Stomach (tissue), 8 donors: ENCODE measurements at regions not wholly inside any gene's neighbourhood (a gene's known extent, or its start where the extent isn't known, plus 50 kb on each side); places are given as distances from the start of the nearest gene placed in this dataset.
A peak's percentile ranks its signal among the peaks of the same experiment; 100 is the strongest.

Experiments used
- DNase-seq, 2 donors: peaks; one replicate each; pipeline versions ENCODE4 v3.0.0 to v3.0.0-alpha.2; 2013 to 2019
- H3K27ac ChIP-seq, 5 donors: fragments of 200-600 bp in 4 of 5; sonication (generic) in 4 of 5; one replicate each; pipeline ENCODE4 v1.5.1; 2013 to 2019; ENCODE audit warnings: mild to moderate bottlenecking in 1 of 5, moderate library complexity in 1 of 5
- H3K27me3 ChIP-seq, 3 donors: fragments of 200-600 bp; sonication (generic); one replicate each; pipeline ENCODE4 v1.5.1; 2017 to 2019; ENCODE audit warnings: mixed run types in 1 of 3
- H3K36me3 ChIP-seq, 4 donors: fragments of 200-600 bp; sonication (generic); 1 replicate in 3 of 4; 2 replicates in 1 of 4; pipeline ENCODE4 v1.5.1; 2016 to 2019
- H3K4me1 ChIP-seq, 4 donors: fragments of 200-600 bp; sonication (generic); one replicate each; pipeline ENCODE4 v1.5.1; 2016 to 2019
- H3K4me3 ChIP-seq, 4 donors: fragments of 200-600 bp; sonication (generic) in 3 of 4; one replicate each; pipeline ENCODE4 v1.5.1; 2016 to 2019; ENCODE audit warnings: mild to moderate bottlenecking in 1 of 4
- H3K9me3 ChIP-seq, 4 donors: fragments of 200-600 bp; sonication (generic); one replicate each; pipeline ENCODE4 v1.5.1; 2016 to 2019
- EP300 ChIP-seq: sonication (generic); formaldehyde crosslinking; IDR thresholded peaks from one replicate; pipeline ENCODE4 v1.6.1; 2017; ENCODE audit warnings: antibody characterized with exemption
- POLR2A ChIP-seq, 4 donors: fragments of 450-650 bp; IDR thresholded peaks; one replicate each; pipeline ENCODE4 v1.6.1; 2016; ENCODE audit warnings: antibody characterized with exemption in 4 of 4, control low read depth in 2 of 4, mild to moderate bottlenecking in 1 of 4, moderate library complexity in 1 of 4
- POLR2AphosphoS5 ChIP-seq, 3 donors: sonication (generic); formaldehyde crosslinking; IDR thresholded peaks; one replicate each; pipeline ENCODE4 v1.6.1; 2016; ENCODE audit warnings: antibody characterized with exemption in 3 of 3
- WGBS, 5 donors: extraction: QIAGEN DNeasy Blood & Tissue Kit in 3 of 5; methylation state at CpG; one replicate each; pipeline versions ENCODE4 v1.1.5 to v1.1.7; 2013 to 2018; 5-methylcytosine and 5-hydroxymethylcytosine counted together
- intact Hi-C: fragments of 100-400 bp; cut with DNase I; formaldehyde crosslinking; loops from one replicate; pipeline ENCODE4 v1.15.1; 2023; ENCODE audit warnings: low total_unique reads
- TF ChIP-seq, protein P1 (sequence below), 7 experiments: fragments of 450-650 bp in 4 of 7; fragments of 200-600 bp in 3 of 7; sonication (generic) in 3 of 7; IDR thresholded peaks; one replicate each; pipeline ENCODE4 v1.5.1; 2016 to 2019; ENCODE audit warnings: antibody characterized with exemption in 7 of 7, control low read depth in 2 of 7, mild to moderate bottlenecking in 1 of 7
- donor health status: healthy with polysubstance abuse.
- donor health status: Bipolar disorder and iron deficiency.
- donor health status: healthy.

DNA sequence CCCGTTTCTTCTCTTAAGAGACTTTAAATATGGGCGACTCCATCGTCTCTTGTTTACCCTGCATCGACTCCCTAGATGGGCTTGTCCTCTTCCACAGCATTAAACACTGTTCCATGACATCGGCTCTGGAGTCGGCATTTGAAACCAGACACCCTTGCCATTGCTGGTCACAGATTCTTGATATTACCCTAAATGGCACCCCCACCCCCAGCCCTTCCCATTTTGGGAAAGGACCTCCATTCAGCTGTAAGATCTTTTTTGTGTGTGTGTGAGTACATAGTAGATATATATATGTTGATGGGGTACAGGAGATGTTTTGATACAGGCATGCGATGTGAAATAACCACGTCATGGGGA is 51.1 kb upstream of the SH3PXD2B start:
- 70 to 81% (median 79%) methylated on average over 8 of the region's 8 CpGs for WGBS, 5 donors
- Histone ChIP-seq H3K27me3 (no peaks in the 10 kb centered on the region), H3K4me3 (no peak overlapping the region), H3K9me3 (no peaks in the 10 kb centered on the region), H3K27ac (peak overlapping the region in 2 of 5 donors; percentile 33 to 68), H3K36me3 (no peaks in the 10 kb centered on the region), H3K4me1 (peaks cover 0 to 13% (median 8%) of the 10 kb centered on the region in 4 donors)
- TF ChIP-seq, protein P1, sequence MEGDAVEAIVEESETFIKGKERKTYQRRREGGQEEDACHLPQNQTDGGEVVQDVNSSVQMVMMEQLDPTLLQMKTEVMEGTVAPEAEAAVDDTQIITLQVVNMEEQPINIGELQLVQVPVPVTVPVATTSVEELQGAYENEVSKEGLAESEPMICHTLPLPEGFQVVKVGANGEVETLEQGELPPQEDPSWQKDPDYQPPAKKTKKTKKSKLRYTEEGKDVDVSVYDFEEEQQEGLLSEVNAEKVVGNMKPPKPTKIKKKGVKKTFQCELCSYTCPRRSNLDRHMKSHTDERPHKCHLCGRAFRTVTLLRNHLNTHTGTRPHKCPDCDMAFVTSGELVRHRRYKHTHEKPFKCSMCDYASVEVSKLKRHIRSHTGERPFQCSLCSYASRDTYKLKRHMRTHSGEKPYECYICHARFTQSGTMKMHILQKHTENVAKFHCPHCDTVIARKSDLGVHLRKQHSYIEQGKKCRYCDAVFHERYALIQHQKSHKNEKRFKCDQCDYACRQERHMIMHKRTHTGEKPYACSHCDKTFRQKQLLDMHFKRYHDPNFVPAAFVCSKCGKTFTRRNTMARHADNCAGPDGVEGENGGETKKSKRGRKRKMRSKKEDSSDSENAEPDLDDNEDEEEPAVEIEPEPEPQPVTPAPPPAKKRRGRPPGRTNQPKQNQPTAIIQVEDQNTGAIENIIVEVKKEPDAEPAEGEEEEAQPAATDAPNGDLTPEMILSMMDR (IDR thresholded peaks at IDR 0.05): no peak
- TF ChIP-seq POLR2AphosphoS5 (IDR thresholded peaks at IDR 0.05) (no peak), POLR2A (IDR thresholded peaks at IDR 0.05) (no peak), EP300 (no peak)
- DNase-seq: no peak
- intact Hi-C loops: no loop called here

DNA sequence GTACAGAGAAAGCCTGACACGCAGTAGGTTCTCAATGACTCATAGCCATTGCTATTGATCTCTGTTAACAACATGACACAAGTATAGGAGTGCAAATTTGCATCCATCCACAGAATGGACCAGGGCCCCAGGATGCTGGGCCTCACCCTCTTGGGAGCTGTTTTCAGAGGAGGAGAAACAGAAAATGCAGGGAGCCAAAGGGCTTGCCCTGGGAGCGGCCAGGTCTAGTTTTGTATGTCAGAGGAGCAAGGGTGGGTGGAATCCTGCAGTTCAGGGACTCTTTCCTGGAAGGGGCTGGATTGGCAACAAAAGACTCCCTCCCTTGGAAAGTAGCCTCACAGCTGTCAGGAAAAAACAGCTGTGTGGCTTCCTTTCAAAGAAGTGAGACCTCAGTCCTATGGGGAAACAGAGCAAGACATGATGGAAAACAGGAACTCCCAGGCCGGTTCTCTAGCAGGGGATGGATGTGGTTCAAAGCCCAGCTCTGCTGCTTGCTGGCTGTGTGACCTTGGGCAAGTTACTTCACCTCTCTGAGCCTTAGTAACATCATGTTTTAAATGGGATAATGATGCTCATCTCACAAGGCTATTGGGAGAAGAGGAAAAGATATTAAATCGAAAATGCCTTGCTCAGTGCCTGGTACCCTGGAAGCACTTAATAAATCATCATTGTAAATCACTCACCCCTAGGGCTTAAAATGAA is 50.5 kb upstream of the SH3PXD2B start:
- Histone ChIP-seq H3K27me3 (no peaks in the 10 kb centered on the region), H3K9me3 (no peaks in the 10 kb centered on the region), H3K4me3 (no peak overlapping the region), H3K36me3 (no peaks in the 10 kb centered on the region), H3K4me1 (peaks cover 0 to 13% (median 8%) of the 10 kb centered on the region in 4 donors), H3K27ac (peak overlapping the region in 4 of 5 donors; percentile 33 to 68 (median 52))
- 66 to 77% (median 75%) methylated on average over 4 of the region's 4 CpGs for WGBS, 5 donors
- DNase-seq: peak in 1 of 2 donors; percentile 72
- intact Hi-C loops: no loop called here
- no peak for TF ChIP-seq POLR2A (IDR thresholded peaks at IDR 0.05)
- TF ChIP-seq, protein P1 (IDR thresholded peaks at IDR 0.05): no peak
- peak in 1 of 3 donors; percentile 25 for TF ChIP-seq POLR2AphosphoS5 (IDR thresholded peaks at IDR 0.05)
- peak; percentile 31 for TF ChIP-seq EP300

DNA sequence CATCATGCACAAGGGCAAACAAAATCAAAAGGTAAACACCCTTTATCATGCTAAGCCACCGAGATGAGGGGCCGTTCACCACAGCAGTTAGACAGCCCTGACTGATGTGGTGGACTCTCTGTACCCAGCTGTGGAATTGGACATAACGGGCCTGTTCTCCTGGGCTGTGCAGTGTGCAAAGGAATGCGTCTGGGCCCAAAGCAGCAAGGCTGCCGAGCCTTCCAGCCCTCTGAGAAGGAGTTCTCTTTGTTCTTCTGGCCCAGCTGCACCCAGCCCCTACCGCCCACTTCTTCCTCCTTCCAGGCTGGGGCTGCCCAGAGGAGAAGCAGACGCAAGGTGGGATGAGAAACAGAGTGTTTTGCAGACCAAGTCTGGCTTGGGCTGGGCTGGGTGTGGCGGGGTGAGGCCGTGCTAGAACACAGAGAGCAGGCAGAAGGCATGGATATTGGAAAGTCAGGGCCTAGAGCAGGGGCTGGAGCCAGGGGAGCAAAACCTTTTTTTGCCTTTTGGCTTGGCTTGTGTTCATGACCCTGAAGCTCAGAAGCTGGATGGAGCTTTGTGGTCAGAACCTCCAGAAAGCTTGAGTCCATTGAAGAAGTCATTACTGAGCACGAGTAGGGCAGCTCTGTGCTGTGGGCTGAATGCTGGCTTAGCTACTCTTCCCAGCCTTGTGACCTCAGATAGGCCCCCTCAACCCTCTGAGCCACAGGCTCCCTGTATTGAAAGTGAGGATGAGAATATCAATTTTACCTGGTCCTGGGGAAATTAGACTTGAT is 49.8 kb upstream of the SH3PXD2B start:
- H3K27ac ChIP-seq: peak overlapping the region in 4 of 5 donors; percentile 33 to 68 (median 52)
- 36 to 53% (median 47%) methylated on average over 10 of the region's 10 CpGs for WGBS, 5 donors
- intact Hi-C loops: no loop called here

More for the DNA sequence above, 49.8 kb upstream of the SH3PXD2B start:
- peak in 1 of 2 donors; percentile 43 for DNase-seq
- Histone ChIP-seq H3K9me3 (no peaks in the 10 kb centered on the region), H3K4me1 (peaks cover 0 to 13% (median 8%) of the 10 kb centered on the region in 4 donors), H3K4me3 (no peak overlapping the region), H3K27me3 (no peaks in the 10 kb centered on the region), H3K36me3 (no peaks in the 10 kb centered on the region)
- TF ChIP-seq POLR2A (IDR thresholded peaks at IDR 0.05) (no peak), POLR2AphosphoS5 (IDR thresholded peaks at IDR 0.05) (no peak), EP300 (no peak)
- TF ChIP-seq, protein P1 (IDR thresholded peaks at IDR 0.05): no peak
